ENCODE measurements at regions not wholly inside any gene's neighbourhood (a gene's known extent, or its start where the extent isn't known, plus 50 kb on each side); places are given as distances from the start of the nearest gene placed in this dataset.
A peak's percentile ranks its signal among the peaks of the same experiment; 100 is the strongest.
"Not testable (repeated sequence)": the region's sequence is repeated elsewhere in the genome, so short reads cannot be mapped to it uniquely, and the experiment has no call there.

- DNase-seq (ENCODE audit: low read depth), result peak; percentile 6
Measured at GRCh38 chrX:1903236-1903935, 288.5 kb downstream of the ASMT start.

DNA sequence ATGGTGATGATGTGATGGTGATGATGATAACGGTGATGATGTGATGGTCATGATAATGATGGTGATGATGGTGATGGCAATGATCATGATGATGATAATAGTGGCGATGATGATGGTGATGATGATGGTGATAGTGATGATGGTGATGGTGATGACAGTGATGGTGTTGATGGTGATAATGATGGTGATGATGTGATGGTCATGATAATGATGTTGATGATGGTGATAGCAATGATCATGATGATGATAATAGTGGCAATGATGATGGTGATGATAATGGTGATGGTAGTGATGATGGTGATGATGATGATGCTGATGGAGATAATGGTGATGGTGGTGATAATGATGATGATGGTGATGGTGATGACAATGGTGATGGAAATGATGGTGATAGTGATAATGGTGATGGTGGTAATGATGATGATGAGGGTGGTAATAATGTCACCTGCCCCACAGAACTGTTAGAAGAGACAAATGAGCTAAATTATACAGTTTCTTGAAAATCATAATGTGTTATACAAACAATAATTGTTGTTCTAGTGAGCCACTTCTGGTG lies 289.9 kb downstream of the ASMT start:
- no peak for DNase-seq (ENCODE audit: low read depth)

DNA sequence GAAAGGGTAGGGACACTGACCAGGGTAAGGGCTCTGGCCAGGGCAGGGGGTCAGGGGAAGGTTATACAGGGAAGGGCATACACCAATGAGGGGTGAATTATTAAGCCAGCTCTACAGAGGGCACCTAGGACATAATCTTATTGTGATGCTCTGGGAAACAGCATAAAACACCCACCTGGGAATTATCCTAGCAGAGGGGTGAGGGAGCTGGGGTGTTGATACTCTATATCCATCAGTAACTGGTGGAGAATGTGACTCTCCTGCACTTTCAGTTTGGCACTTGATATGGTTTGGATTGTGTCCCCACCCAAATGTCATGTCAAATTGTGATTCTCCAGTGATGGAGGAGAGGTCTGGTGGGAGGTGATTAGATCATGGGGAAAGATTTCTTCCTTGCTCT lies 291.2 kb downstream of the ASMT start:
- no peak for DNase-seq (ENCODE audit: low read depth)

DNA sequence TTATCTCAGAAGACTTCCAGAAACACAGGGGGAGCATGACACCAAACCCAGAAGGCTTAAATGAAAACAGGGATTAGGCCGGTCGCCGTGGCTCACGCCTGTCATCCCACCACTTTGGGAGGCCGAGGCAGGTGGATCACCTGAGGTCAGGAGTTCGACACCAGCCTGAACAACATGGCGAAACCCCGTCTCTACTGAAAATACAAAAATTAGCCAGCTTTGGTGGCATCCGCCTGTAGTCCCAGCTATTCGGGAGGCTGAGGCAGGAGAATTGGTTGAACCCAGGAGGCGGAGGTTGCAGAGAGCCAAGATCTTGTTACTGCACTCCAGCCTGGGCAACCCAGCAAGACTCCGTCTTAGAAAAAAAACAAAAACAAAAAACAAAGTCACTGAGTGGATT lies 294.1 kb downstream of the ASMT start:
- not testable (repeated sequence) for DNase-seq (ENCODE audit: low read depth)

- DNase-seq (ENCODE audit: low read depth), result no peak
Measured at GRCh38 chrX:1909419-1910206, 294.8 kb downstream of the ASMT start.

DNA sequence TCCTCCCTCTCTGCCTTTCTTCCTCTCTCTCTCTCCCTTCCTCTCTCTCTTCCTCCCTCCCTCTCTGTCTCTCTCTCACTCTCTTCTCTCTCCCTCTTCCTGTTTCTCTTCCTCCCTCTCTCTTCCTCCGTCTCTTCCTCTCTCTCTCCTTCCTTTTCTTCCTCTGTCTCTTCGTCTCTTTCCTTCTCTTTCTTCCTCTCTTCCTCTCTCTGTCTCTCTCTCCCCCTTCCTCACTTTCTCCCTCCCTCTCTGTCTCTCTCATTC lies 295.3 kb downstream of the ASMT start:
- DNase-seq (ENCODE audit: low read depth), result no peak

GRCh38 chrX:1911401-1912128 lies 296.7 kb downstream of the ASMT start:
- no peak for DNase-seq (ENCODE audit: low read depth)

- no peak for DNase-seq (ENCODE audit: low read depth)
Measured at GRCh38 chrX:1912193-1912592, 297.3 kb downstream of the ASMT start.

- no peak for DNase-seq (ENCODE audit: low read depth)
Measured at GRCh38 chrX:1914606-1915365, 299.9 kb downstream of the ASMT start.

- no peak for DNase-seq (ENCODE audit: low read depth)
Measured at GRCh38 chrX:1918780-1919179, 303.9 kb downstream of the ASMT start.

DNA sequence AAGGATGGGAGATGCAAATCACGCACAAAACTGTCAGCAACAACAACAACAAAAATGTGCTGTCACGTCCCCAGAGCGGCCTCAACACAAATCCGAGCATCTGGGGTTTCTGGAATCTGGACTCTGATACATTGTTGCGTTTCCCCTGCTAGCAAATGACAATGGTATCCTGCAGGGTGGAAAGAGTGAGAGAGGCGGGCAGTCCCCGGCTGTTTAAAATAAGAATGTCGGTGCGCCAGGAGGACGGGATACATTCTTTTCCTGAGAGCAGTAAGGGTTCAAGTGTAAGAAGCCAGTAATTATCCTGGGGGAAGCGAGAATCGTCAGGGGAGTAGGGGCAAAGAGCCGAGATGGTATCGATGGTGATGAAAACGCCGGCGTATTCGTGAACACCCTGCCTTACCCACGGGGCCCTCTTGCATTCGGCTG lies 310.2 kb downstream of the ASMT start:
- no peak for DNase-seq (ENCODE audit: low read depth)

DNA sequence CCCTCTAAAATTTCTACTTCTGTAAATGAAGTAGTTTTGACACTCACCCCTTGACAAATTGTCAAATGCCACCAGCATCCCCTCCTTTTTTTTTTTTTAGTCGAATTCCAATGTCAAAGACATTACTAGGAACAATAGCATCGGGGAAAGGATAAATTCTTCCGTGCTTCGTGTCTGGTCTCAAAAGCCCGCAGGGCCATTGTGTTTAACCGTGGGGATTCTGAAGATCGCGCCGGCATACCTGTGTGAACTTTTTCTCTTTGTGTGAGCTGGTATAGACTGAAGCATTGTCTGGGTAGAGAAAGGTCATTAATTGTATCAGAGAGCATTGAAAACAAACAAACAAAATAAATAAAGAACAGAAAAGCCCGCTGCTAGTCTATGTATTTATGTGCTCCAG lies 313.9 kb downstream of the ASMT start:
- no peak for DNase-seq (ENCODE audit: low read depth)

DNA sequence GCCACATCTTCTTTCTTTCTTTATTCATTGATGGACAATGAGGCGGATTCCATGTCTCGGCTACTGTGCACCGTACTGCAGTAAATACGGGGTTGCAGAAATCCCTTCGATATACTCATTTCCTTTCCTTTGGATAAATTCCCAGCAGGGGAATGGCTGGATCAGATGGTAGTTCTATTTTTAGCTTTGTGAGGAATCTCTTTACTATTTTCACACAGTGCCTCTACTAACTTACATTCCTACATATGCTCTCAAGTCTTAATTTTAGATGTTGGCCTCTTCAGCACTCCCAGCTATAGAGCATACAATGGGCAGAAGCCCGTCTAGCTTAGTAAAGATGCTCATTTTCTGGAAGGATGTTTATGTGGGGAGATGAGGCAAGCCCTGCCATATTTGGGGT lies 317.4 kb downstream of the ASMT start:
- peak; percentile 66 for DNase-seq (ENCODE audit: low read depth)

- no peak for DNase-seq (ENCODE audit: low read depth)
Measured at GRCh38 chrX:1933964-1934363, 319.1 kb downstream of the ASMT start.

DNA sequence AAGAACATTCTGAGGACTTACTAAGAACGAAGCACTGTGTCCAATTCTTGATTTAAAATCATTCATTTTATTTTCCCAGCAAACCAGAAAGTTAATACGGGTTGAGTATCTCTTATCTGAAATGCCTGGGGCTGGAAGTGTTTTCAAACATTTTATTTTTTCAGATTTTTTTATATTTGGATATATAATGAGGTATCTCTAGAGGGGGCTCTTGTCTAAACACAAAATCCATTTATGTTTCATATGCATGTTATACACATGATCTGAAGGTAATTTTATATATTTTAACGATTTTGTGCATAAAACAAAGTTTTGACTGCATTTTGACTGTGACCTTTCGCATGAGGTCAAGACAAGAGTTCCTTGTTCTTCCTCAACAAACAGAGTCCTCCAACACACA lies 320.9 kb downstream of the ASMT start:
- no peak for DNase-seq (ENCODE audit: low read depth)

DNA sequence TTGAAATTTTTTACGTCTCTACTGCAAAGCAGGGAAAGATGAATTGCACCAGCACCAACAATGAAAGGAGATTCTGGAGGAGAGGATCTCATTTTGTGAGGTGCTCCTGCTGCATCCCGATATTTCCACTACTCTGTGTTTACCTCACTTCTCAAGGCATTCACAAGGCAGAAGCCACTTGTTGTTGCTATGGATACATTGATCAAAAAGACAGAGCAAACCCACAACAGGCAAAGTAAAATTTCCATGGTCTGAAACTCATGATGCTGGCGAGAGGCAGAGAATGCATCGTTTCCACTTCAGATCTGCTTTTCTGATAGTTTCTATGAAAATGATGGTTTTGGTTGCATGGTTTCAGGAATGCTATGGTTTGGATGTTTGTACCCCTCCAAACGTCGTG lies 323.3 kb downstream of the ASMT start:
- no peak for DNase-seq (ENCODE audit: low read depth)

- no peak for DNase-seq (ENCODE audit: low read depth)
Measured at GRCh38 chrX:1941321-1941720, 326.5 kb downstream of the ASMT start.

- no peak for DNase-seq (ENCODE audit: low read depth)
Measured at GRCh38 chrX:1945879-1946278, 331.0 kb downstream of the ASMT start.

DNA sequence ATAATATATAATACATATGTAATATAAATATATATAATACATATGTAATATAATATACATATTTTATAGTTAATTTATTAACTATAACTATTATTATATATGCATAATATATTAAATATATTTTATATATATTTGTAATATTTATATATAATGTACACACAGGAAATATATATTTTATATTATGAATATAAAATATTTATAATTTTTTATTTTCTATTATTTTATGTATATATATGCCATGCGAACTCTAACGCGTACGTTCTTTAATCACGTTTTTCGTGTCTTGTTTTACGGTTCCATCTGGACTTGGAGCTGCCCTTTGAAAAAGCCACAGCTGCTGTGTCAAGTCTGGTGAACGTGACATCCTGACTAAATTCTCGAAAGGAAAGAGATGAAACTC lies 332.1 kb downstream of the ASMT start:
- no peak for DNase-seq (ENCODE audit: low read depth)
